Fibroblast of skin of left quadriceps (primary cell): ENCODE measurements at regions not wholly inside any gene's neighbourhood (a gene's known extent, or its start where the extent isn't known, plus 50 kb on each side); places are given as distances from the start of the nearest gene placed in this dataset.

Source experiments
- DNase-seq, 2 experiments: peaks; one replicate each; pipeline ENCODE4 v3.0.0-alpha.2; 2013; ENCODE audit warnings: low read depth in 2 of 2

DNA sequence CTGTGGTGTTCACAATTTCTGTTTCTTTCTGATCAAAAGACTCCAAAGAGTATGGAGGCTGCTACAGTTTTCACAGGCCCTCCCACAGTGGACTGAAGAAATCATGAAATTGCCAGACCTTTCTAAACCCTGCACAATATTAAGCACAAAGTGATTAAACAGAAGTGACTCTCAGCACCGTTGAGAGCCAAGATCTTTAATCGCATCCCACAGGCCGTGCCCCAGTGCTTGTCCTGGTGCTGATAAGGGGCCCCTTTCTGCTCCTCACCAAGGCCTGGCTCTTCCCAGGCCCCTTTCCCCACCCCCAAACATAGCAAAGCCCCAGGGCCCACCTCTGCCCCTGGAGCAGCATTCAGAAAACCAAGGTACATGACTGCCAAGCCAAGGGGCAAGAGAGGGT is 57.4 kb upstream of the BMAL1 start:
- DNase-seq, result no peak

DNA sequence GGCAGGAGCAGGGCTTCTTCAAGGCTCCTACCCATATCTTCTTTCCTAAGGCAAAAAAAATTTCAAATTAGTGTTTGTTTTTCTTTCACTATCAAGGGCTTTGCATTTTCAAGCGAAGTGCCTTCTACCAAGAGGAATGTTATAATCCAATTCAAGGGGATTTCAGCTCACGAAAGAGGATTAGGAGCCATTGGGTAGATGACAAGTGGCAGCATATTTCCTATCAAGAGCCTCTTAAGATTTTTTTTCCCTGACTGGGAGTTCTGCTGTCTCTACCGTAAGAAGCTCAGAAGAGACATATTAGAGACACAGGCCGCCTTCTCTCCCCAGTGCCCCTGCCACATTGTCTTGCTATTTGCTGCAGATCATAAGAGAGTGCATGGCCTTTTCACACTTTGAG is 55.9 kb upstream of the BMAL1 start:
- no peak for DNase-seq

DNA sequence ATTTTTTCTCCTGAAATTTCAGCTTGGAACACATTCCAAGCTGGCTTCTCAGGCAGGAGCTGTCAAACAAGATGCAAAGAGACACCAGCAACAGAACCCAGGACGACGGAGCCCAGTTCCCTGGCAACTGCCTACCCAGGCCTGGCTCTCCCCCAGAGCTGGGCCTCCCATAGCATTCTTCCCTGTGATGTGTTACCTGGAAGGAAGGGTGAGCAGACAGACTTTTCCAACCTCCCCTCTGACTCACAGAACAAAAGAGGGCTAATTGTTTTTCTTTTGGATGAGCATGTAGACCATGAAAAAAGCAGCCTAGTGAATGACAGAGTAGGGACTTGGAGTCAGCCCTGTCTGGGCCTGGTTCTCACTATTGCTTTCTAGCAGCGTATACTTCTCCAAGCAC is 55.3 kb upstream of the BMAL1 start:
- no peak for DNase-seq

DNA sequence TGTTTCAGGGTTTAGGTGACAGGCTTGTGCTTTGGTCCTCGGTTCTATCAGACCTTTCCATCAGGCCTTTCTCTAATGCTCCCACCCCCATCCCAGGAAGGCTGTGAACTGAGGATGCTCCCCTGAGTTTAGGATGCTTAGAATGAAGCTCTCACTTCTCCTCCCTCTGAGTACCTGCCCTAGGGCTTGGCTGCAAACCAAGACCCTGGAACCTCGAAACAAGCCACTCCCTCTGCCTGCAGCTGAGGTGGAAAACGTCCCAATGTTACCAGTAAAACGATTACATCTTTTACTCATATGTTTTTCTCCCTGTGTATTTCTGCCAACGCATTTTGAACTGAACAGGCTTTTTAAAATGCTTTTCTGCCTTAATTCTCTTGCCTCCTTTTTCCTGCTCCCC is 54.5 kb upstream of the BMAL1 start:
- no peak for DNase-seq

DNA sequence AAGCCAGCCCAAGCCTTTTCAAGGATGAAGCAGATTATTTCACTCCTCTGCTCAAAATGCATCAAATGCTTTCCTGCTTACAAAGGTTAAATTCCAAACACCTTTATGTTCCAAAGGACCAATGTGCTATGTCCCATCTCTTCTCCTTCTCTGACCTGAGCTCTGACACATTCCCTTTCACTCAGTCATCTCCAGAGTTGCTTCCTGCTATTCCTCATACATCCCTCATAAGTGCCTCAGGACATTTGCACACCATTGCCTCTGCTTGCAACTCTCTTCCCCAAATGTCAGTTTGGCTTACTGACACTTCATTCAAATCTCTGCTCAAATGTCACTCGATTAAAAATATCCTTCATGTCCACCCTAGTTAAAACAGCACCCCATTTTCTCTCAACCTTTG is 53.3 kb upstream of the BMAL1 start:
- no peak for DNase-seq

DNA sequence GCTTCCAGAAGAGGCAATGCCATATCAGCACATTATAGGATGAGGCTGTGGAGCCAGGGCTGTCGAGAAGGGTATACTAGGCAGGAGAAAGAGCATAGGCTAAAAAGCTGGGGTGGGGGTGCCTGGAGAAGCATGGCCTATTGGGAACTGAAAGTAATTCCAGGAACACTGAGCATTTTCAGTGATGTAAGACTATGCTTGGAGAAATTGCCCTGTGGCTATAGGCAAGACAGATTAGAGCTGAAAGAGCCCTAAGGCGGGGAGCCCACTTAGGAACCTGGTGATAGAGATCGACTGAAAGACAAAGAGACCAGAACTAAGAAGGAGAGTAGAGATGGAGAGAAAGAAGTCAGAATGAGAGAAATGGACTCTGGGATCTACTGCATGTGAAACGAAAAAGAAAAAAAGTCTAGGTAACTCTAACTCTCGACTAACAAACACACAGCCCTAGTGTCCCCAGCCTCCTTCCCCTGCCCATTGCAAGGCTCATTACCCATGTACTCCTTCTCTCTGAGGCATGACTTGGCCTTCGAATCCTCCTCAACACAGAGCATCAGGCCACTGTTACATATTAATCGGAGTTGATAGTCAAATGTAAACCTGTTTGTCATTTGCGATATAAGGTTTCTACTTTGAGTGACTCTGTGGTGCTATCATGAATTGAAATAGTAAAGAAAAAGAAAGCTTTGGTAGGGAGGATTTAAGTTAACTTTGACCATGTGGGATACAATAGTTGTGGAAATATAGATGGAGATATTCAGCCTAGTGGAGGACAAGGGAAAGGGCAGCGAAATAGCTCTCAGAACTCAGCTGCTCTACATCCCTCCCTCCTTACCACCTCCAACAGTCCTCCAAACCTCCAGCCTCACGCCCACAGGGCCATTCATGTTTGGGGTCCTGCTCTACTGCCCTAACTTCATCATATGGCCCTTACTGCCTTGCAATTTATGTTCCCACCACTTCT is 52.3 kb upstream of the BMAL1 start:
- DNase-seq, result no peak

DNA sequence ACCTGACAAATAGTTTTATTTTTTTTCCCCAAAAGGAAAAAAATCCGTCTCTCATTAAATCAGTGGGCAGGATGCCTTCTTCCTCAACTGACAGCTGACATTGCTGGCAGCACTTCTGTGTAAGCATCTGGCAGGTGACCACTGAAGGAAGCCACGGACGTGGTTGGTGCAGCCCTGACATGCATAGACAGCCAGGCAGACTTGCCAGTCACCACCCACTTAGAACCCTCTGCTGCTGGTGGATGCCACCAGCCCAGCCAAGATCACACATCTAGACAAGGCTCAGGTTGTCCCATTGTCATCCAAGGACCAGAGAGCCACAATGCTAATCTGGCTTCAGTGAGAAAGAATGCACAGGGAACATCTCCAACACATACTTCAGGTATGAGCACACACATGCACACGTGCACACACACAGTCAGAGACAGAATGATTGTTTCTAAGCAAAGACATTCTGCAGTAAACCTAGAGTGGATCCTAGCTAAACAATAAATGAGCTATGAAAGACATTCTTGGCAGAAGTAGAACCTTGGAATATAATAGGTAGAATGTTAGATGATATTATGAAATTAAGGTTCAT is 49.8 kb upstream of the BMAL1 start:
- no peak for DNase-seq
